Ishikawa (cell line): ENCODE measurements at regions not wholly inside any gene's neighbourhood (a gene's known extent, or its start where the extent isn't known, plus 50 kb on each side); places are given as distances from the start of the nearest gene placed in this dataset.

Experiments
- CEBPB ChIP-seq: IDR thresholded peaks from 2 replicates; pipeline ENCODE4 v1.6.1; 2012
- CREB1 ChIP-seq: IDR thresholded peaks from 2 replicates; pipeline ENCODE4 v1.6.1; 2012; ENCODE audit warnings: low read depth
- EGR1 ChIP-seq: IDR thresholded peaks from 2 replicates; pipeline ENCODE4 v1.6.1; 2012
- EP300 ChIP-seq: IDR thresholded peaks from 2 replicates; pipeline ENCODE4 v1.6.1; 2012; ENCODE audit warnings: borderline replicate concordance
- FOXM1 ChIP-seq: IDR thresholded peaks from 2 replicates; pipeline ENCODE4 v1.6.1; 2012; ENCODE audit warnings: low read depth, borderline replicate concordance
- NFIC ChIP-seq: IDR thresholded peaks from 2 replicates; pipeline ENCODE4 v1.6.1; 2012
- RAD21 ChIP-seq: IDR thresholded peaks from 2 replicates; pipeline ENCODE4 v1.6.1; 2012; ENCODE audit warnings: low read depth
- TAF1 ChIP-seq: IDR thresholded peaks from 2 replicates; pipeline ENCODE4 v1.6.1; 2012; ENCODE audit warnings: low read depth, mild to moderate bottlenecking
- TCF12 ChIP-seq: IDR thresholded peaks from 2 replicates; pipeline ENCODE4 v1.6.1; 2012; ENCODE audit warnings: low read depth
- TEAD4 ChIP-seq: IDR thresholded peaks from 2 replicates; pipeline ENCODE4 v1.6.1; 2012
- YY1 ChIP-seq: IDR thresholded peaks from 2 replicates; pipeline ENCODE4 v1.6.1; 2012; ENCODE audit warnings: low read depth
- ZBTB7A ChIP-seq: IDR thresholded peaks from 2 replicates; pipeline ENCODE4 v1.6.1; 2012; ENCODE audit warnings: low read depth
- TF ChIP-seq, protein P1 (sequence below): IDR thresholded peaks from 2 replicates; pipeline ENCODE4 v1.6.1; 2012
- TF ChIP-seq, protein P2 (sequence below): IDR thresholded peaks from 2 replicates; pipeline ENCODE4 v1.6.1; 2012
- TF ChIP-seq, protein P3 (sequence below): IDR thresholded peaks from 2 replicates; pipeline ENCODE4 v1.6.1; 2012; ENCODE audit warnings: low read depth, mild to moderate bottlenecking

DNA sequence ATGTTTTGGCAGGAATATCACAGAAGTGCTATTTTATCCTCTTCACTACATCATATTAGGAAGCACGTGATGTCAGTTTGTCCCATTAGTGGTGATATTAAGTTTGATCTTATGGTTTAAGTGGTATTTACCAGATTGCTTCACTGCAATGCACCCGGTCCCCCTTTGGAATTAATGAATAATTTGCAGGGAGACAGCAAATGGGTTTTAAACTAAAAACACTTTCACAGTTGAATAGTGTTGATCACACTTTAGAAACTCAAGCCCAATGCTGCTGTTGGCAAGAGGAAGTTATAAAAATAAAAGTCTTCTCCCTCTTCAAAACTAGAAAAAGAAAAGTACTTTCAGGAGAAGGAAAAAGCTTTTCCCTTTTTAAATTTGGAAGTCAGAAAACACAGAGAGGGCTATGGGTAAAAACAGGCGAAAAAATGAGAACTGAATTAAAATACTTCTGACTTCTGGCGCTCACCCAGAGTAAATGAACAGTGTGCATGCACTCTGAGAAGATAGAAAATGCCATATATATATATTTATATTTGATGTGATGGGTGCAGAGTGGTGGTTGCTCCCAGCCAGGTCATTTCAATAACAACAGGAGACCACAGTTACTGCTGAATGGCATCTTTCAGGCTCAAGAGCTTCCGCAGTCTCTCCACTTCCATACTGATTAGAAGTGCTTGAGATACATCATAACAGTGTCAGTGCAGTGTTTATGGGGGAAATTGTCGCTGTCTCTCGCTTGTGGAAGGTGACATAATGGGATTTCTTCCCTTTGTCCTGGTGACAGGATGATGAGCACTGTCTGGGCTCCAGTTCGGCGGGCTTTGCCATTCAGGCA is 278.0 kb downstream of the ZSWIM6 start:
- TF ChIP-seq, protein P1, sequence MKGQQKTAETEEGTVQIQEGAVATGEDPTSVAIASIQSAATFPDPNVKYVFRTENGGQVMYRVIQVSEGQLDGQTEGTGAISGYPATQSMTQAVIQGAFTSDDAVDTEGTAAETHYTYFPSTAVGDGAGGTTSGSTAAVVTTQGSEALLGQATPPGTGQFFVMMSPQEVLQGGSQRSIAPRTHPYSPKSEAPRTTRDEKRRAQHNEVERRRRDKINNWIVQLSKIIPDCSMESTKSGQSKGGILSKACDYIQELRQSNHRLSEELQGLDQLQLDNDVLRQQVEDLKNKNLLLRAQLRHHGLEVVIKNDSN, result no peak
- TF ChIP-seq YY1, result no peak
- no peak for TF ChIP-seq CREB1
- no peak for TF ChIP-seq CEBPB
- TF ChIP-seq RAD21, result no peak
- TF ChIP-seq EGR1, result no peak
- TF ChIP-seq, protein P2, sequence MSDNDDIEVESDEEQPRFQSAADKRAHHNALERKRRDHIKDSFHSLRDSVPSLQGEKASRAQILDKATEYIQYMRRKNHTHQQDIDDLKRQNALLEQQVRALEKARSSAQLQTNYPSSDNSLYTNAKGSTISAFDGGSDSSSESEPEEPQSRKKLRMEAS, result no peak
- TF ChIP-seq, protein P3, sequence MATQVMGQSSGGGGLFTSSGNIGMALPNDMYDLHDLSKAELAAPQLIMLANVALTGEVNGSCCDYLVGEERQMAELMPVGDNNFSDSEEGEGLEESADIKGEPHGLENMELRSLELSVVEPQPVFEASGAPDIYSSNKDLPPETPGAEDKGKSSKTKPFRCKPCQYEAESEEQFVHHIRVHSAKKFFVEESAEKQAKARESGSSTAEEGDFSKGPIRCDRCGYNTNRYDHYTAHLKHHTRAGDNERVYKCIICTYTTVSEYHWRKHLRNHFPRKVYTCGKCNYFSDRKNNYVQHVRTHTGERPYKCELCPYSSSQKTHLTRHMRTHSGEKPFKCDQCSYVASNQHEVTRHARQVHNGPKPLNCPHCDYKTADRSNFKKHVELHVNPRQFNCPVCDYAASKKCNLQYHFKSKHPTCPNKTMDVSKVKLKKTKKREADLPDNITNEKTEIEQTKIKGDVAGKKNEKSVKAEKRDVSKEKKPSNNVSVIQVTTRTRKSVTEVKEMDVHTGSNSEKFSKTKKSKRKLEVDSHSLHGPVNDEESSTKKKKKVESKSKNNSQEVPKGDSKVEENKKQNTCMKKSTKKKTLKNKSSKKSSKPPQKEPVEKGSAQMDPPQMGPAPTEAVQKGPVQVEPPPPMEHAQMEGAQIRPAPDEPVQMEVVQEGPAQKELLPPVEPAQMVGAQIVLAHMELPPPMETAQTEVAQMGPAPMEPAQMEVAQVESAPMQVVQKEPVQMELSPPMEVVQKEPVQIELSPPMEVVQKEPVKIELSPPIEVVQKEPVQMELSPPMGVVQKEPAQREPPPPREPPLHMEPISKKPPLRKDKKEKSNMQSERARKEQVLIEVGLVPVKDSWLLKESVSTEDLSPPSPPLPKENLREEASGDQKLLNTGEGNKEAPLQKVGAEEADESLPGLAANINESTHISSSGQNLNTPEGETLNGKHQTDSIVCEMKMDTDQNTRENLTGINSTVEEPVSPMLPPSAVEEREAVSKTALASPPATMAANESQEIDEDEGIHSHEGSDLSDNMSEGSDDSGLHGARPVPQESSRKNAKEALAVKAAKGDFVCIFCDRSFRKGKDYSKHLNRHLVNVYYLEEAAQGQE, result no peak
- no peak for TF ChIP-seq NFIC
- no peak for TF ChIP-seq TEAD4
- TF ChIP-seq EP300, result no peak
- no peak for TF ChIP-seq ZBTB7A
- TF ChIP-seq FOXM1, result no peak
- TF ChIP-seq TCF12, result no peak
- TF ChIP-seq TAF1, result no peak

DNA sequence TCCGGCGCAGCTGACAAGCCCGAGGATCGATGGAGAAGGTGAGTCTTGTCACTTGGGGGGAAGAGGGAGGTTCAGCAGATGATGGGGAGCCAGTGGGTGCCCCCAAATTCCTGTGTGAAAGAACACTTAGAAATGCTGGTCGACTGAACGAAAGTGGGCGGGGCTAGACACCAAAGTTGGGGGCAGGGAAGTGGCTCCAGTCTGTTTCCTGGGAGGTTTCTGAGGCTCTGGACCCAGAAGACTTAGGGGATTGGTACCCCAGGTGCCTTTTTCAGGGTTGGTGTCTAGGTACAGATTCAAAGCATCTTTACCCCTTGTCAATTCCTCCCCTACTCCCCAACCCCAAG is 278.6 kb downstream of the ZSWIM6 start:
- TF ChIP-seq, protein P1, result no peak
- TF ChIP-seq, protein P2, result no peak
- no peak for TF ChIP-seq YY1
- no peak for TF ChIP-seq ZBTB7A
- no peak for TF ChIP-seq CEBPB
- TF ChIP-seq TAF1, result no peak
- TF ChIP-seq CREB1, result no peak
- no peak for TF ChIP-seq TCF12
- TF ChIP-seq TEAD4, result no peak
- TF ChIP-seq EGR1, result no peak
- TF ChIP-seq, protein P3, result no peak
- TF ChIP-seq NFIC, result no peak
- TF ChIP-seq EP300, result no peak

DNA sequence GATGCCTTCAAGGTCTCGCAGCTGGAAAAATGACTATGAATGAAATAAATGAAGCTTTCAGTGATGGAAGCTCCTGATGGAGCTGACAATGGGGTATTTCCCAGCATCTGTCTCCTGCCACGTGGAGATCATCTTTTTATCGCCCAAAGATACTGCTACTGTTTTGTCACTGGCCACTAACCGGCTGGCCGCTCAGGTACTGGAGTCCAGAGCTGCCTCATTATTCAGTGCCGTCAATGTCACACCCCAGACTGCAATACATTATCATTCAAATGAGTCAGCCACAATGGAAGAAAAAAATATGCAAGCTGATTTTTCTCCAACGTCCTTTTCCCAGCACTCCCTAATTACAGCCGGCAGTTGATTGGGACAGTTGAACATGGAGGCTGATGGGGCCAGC is 280.4 kb downstream of the ZSWIM6 start:
- TF ChIP-seq ZBTB7A (no peak), CEBPB (no peak), YY1 (no peak)

DNA sequence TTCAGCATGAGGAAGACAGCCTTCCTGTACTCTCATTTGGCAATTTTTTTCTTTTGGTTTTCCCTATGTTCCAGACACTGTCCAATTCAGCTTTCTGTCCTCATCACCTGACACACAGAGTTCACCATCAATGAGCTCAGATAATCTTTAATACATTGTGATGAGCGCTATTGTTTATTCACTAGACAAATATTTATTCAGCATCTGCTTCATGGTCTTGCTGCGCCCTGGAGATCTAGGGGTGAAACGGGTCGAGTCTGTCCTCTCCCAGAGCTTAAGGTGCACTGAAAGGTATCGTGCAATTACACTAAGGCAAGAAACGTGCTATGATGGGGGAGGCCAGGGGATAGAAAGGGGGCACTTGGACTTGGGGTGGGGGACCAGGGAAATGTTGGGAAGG is 281.6 kb downstream of the ZSWIM6 start:
- TF ChIP-seq FOXM1, result no peak

DNA sequence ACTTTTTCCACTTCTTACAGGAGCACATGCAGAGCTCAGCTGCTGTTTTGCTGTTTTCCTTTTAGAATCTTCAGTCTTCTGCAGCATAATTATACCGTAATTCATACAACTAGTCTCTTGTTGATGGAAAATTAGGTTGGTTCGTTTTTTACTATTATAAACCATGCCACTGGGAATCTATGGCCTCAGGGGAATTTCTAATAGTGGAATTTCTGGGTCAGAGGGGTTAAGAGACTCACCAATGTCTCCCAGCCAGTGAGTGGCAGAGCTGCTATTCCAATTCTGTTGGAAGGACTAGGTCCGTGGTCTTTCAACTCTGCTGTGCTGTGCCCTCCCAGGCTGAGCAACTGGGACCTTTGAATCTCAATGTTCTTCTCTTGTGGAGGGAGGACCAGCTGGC is 282.5 kb downstream of the ZSWIM6 start:
- TF ChIP-seq EP300, result no peak

DNA sequence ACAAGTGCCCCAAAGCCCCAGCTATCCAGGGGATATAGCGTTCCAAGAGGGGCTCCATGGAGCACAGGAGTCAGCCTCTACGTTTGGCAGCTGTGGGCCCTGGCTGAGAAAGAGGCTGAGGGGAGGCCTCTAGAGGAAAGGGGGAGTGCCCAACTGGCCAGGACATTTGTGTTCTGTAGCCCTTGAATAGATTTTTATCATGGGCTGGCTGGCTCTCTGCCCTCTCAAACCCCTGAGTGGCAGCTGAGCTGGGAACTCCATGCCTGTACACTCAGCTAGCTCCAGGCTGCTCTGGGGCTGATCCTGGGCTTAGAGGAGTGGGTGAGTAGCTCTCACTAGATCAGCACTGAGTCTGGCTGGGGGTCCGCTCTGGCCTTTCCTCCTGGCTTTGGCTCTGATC is 285.0 kb downstream of the ZSWIM6 start:
- TF ChIP-seq FOXM1 (no peak), ZBTB7A (no peak), RAD21 (no peak), TCF12 (no peak), YY1 (no peak), CEBPB (no peak)
- TF ChIP-seq, protein P1, result no peak
